K562 (cell line): ENCODE measurements at regions not wholly inside any gene's neighbourhood (a gene's known extent, or its start where the extent isn't known, plus 50 kb on each side); places are given as distances from the start of the nearest gene placed in this dataset.

ENCODE experiments used
- FOXK2 ChIP-seq, 2 experiments: fragments of 450-650 bp; IDR thresholded peaks in 1 of 2; conservative IDR thresholded peaks in 1 of 2; 2 replicates each; pipeline ENCODE4 v1.6.1; 2016; ENCODE audit warnings: low read depth in 2 of 2, mild to moderate bottlenecking in 1 of 2
- HNRNPK ChIP-seq: fragments of 200-400 bp; formaldehyde crosslinking; IDR thresholded peaks from one replicate; pipeline ENCODE4 v1.6.1; 2018; ENCODE audit warnings: mild to moderate bottlenecking, low read depth, low read length; ENCODE audit not compliant: poor library complexity, severe bottlenecking
- NFIC ChIP-seq: fragments of 450-650 bp; IDR thresholded peaks from 2 replicates; pipeline ENCODE4 v1.6.1; 2017; ENCODE audit warnings: mild to moderate bottlenecking, inconsistent platforms
- POU5F1 ChIP-seq: fragments of 150-350 bp; IDR thresholded peaks from 2 replicates; pipeline ENCODE4 v1.6.1; 2014; ENCODE audit warnings: borderline replicate concordance, low read length, low read depth, mild to moderate bottlenecking; ENCODE audit not compliant: partially characterized antibody
- ZNF609 ChIP-seq: sonication (generic); formaldehyde crosslinking; IDR thresholded peaks from 2 replicates; pipeline ENCODE4 v1.8.1; 2023; ENCODE audit warnings: missing genetic modification reagents, mild to moderate bottlenecking, borderline replicate concordance
- ZNF778 ChIP-seq: fragments of 450-650 bp; formaldehyde crosslinking; IDR thresholded peaks from 2 replicates; pipeline ENCODE4 v1.4.0; 2020; ENCODE audit warnings: mild to moderate bottlenecking, moderate library complexity

GRCh38 chr12:93040367-93040766 is 111.3 kb upstream of the EEA1 start:
- TF ChIP-seq NFIC, result no peak
- no peak for TF ChIP-seq POU5F1
- no peak for TF ChIP-seq ZNF609 (CRISPR knock-in tag)
- no peak for TF ChIP-seq HNRNPK
- no peak for TF ChIP-seq FOXK2 (conservative IDR thresholded peaks at IDR 0.05 in 1 of 2, IDR thresholded peaks at IDR 0.05 in 1 of 2; ENCODE audit: low read depth in 2 of 2)
- no peak for TF ChIP-seq ZNF778 (CRISPR knock-in tag)
